Activated T-cell treated with anti-CD3 and anti-CD28 coated beads, Interleukin-2, amount 50 U/mL, for 72 hours (primary cell): ENCODE measurements at regions not wholly inside any gene's neighbourhood (a gene's known extent, or its start where the extent isn't known, plus 50 kb on each side); places are given as distances from the start of the nearest gene placed in this dataset.
"Not testable (repeated sequence)": the region's sequence is repeated elsewhere in the genome, so short reads cannot be mapped to it uniquely, and the experiment has no call there.

Experiments used
- ATAC-seq, 2 donors: fragments of 150-1000 bp; cut with Tn5 transposase; replicated peaks in 1 of 2; 2 replicates each; pipeline ENCODE4 v1.10.0; 2021; ENCODE audit warnings: moderate library complexity in 2 of 2, mild to moderate bottlenecking in 1 of 2
- DNase-seq, 2 donors: peaks; one replicate each; pipeline ENCODE4 v3.0.0; 2021 to 2022; ENCODE audit warnings: mixed read lengths in 1 of 2
- H3K27ac Mint-ChIP-seq: one replicate; pipeline ENCODE4 v1.8.0; 2022; ENCODE audit warnings: mild to moderate bottlenecking, moderate library complexity, mixed read lengths
- H3K27me3 Mint-ChIP-seq: one replicate; pipeline ENCODE4 v1.8.0; 2022; ENCODE audit warnings: low read depth, mixed read lengths
- H3K36me3 Mint-ChIP-seq, 2 donors: one replicate each; pipeline ENCODE4 v1.8.0; 2022; ENCODE audit warnings: mixed read lengths in 2 of 2, mild to moderate bottlenecking in 1 of 2; ENCODE audit not compliant: insufficient read depth in 2 of 2
- H3K4me1 Mint-ChIP-seq: one replicate; pipeline ENCODE4 v1.8.0; 2022; ENCODE audit warnings: low read depth, mixed read lengths
- H3K4me3 Mint-ChIP-seq, 2 donors: one replicate each; pipeline ENCODE4 v1.8.0; 2022; ENCODE audit warnings: mild to moderate bottlenecking in 2 of 2, mixed read lengths in 2 of 2, moderate library complexity in 2 of 2
- H3K9me3 Mint-ChIP-seq, 2 donors: one replicate each; pipeline ENCODE4 v1.8.0; 2022; ENCODE audit warnings: mixed read lengths in 2 of 2

DNA sequence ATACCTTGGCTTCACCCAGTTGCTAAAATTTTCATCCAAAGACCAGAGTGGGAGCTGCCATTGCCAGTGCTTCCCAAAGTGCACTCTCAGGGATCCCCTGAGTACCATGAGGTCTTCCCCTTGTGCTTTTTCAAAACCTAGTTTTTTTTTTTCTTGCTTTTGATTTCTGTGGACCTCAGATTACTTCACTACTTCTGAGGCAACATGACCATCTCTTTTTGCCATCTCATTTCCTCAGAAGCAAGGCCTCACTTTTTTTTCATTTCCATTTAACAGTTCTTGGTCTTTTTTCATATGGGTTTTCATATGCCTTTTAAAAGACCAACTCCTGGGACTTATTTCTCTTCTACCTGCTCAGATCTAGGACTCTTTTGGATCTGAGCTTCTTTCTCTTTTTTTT lies 64.1 kb upstream of the MMS22L start:
- peaks cover 6% of the 10 kb centered on the region for H3K27me3 Mint-ChIP-seq
- no peaks in the 10 kb centered on the region for H3K4me1 Mint-ChIP-seq
- DNase-seq (no peak), ATAC-seq (no peak)
- no peaks in the 10 kb centered on the region for H3K9me3 Mint-ChIP-seq
- H3K27ac Mint-ChIP-seq = no peak overlapping the region
- H3K36me3 Mint-ChIP-seq = no peaks in the 10 kb centered on the region
- H3K4me3 Mint-ChIP-seq = no peak overlapping the region

DNA sequence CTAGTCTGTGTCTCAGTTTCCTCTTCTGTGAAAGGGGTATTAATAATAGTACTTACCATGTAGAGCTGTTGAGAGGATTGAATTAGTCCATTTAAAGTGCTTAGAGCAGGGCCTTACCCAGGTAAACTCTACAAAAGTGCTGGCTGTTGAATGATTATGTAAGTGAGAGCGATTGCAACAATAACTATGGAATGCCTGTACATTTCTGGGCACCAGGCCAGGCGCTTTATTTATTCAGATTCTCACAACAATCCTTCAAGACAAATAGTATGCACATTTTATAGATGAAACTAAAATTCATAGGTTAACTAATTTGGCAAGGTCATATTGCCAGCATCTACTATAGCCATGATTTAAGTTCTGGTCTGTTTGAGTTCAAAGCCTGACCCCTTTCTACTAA lies 78.3 kb upstream of the MMS22L start:
- no peak for DNase-seq
- ATAC-seq = no peak
- Mint-ChIP-seq H3K4me1 (no peaks in the 10 kb centered on the region), H3K9me3 (no peaks in the 10 kb centered on the region), H3K27ac (no peak overlapping the region), H3K36me3 (no peaks in the 10 kb centered on the region), H3K27me3 (peaks cover 14% of the 10 kb centered on the region), H3K4me3 (no peak overlapping the region)

DNA sequence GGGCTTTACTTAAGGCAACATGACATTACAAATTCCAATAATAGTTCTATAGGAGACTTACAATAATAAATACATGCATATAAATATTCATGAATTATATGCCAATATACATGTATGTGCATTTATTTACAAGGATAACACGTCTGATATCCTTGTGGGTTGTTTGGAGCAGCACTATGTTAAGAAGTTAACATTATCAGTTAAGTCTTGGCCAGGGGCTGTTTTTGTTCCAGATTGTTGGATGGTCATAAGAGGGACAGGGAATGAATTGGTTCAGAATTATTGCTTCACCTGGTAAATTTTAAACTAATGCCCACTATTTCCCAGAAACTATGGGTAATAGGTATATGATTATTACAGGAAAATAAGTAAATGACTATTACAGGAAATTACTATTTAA lies 81.3 kb upstream of the MMS22L start:
- Mint-ChIP-seq H3K4me1 (no peaks in the 10 kb centered on the region), H3K9me3 (no peaks in the 10 kb centered on the region), H3K36me3 (no peaks in the 10 kb centered on the region), H3K4me3 (no peak overlapping the region), H3K27ac (no peak overlapping the region), H3K27me3 (peaks cover 7% of the 10 kb centered on the region)
- no peak for ATAC-seq
- DNase-seq = no peak

DNA sequence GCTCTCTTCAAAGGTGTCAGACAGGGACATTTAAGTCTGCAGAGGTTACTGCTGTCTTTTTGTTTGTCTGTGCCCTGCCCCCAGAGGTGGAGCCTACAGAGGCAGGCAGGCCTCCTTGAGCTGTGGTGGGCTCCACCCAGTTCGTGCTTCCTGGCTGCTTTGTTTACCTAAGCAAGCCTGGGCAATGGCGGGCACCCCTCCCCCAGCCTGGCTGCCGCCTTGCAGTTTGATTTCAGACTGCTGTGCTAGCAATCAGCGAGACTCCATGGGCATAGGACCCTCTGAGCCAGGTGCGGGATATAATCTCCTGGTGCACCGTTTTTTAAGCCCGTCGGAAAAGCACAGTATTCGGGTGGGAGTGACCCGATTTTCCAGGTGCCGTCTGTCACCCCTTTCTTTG lies 99.1 kb upstream of the MMS22L start:
- H3K36me3 Mint-ChIP-seq, ATAC-seq: not testable (repeated sequence)

DNA sequence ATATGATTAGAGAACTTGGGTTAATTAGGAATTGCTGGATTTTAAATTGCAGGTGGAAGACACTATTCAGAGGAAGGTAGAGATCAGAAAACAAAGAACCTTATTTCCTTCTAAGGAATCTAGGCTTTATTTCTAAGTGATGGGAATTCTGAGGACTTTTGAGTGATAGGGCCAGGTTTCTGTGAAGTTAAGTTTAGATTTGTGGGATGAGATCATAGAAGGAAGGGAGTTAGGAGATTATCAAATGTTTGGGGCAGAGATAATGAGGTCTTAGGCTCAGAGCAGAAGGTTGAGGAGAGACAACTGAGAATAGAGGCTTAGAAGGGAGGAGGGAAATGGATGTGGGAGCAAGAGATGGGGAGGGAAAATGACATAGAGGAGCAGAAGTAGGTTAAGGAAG lies 109.7 kb upstream of the MMS22L start:
- no peak for DNase-seq
- no peak for ATAC-seq
- no peaks in the 10 kb centered on the region for H3K9me3 Mint-ChIP-seq
- H3K4me1 Mint-ChIP-seq = no peaks in the 10 kb centered on the region
- H3K4me3 Mint-ChIP-seq = no peak overlapping the region
- no peak overlapping the region for H3K27ac Mint-ChIP-seq
- no peaks in the 10 kb centered on the region for H3K36me3 Mint-ChIP-seq
- H3K27me3 Mint-ChIP-seq = peaks cover 23% of the 10 kb centered on the region

More for the DNA sequence above, 99.1 kb upstream of the MMS22L start:
- H3K4me3 Mint-ChIP-seq, DNase-seq, H3K9me3 Mint-ChIP-seq, H3K27me3 Mint-ChIP-seq, H3K4me1 Mint-ChIP-seq, H3K27ac Mint-ChIP-seq: not testable (repeated sequence)

DNA sequence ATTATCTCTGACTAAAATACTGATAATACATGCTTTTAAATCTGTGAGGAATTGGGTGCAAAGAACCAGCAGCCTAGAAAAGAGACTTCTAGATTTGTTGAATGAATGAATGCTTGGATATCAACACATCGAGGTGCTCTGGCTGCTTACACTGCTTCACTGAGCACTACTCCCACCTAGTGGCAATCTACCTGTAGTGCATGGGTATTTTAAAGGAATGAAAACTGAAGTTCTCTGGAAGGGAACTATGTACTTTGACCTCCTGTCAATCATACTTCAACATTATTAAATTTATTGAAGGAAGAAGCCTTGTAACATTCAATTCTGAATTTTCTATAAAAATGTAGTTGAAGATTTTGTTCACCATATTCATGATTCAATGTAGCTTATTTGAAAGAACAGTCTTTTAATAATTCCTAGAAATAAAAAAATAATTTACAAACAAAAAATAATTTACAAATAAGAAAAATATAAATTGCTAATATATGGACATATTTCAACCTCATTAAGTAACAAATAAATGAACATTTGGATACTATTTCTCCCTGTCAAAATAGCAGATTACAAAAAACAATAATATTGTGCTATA lies 111.2 kb upstream of the MMS22L start:
- ATAC-seq = peak; percentile 58 to 61
- no peaks in the 10 kb centered on the region for H3K9me3 Mint-ChIP-seq
- peaks cover 14% of the 10 kb centered on the region for H3K27me3 Mint-ChIP-seq
- H3K4me1 Mint-ChIP-seq = no peaks in the 10 kb centered on the region
- H3K4me3 Mint-ChIP-seq = no peak overlapping the region
- DNase-seq = peak; percentile 38 to 62
- no peak overlapping the region for H3K27ac Mint-ChIP-seq
- H3K36me3 Mint-ChIP-seq = no peaks in the 10 kb centered on the region

DNA sequence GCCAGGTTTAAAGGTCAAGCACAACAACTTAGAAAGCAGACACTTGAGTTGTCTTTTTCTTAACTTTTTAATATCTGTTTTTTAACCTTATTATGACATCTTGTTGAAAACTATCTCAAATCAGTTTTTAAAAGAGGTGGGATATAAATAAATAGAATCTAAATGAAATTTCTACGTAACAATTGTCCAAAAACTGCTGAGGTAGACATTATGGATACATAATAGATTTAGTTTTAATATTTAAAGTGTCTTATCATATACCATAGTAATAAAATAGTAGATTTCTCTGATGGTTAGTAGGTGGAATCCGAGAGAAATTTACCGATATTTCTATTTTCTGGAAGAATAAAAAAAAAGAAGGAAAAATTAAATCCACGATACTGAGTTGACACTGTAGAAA lies 113.9 kb upstream of the MMS22L start:
- DNase-seq (no peak), ATAC-seq (no peak)
- H3K4me1 Mint-ChIP-seq = no peaks in the 10 kb centered on the region
- no peaks in the 10 kb centered on the region for H3K36me3 Mint-ChIP-seq
- H3K27ac Mint-ChIP-seq = no peak overlapping the region
- H3K4me3 Mint-ChIP-seq = no peak overlapping the region
- peaks cover 10% of the 10 kb centered on the region for H3K27me3 Mint-ChIP-seq
- H3K9me3 Mint-ChIP-seq = no peaks in the 10 kb centered on the region

DNA sequence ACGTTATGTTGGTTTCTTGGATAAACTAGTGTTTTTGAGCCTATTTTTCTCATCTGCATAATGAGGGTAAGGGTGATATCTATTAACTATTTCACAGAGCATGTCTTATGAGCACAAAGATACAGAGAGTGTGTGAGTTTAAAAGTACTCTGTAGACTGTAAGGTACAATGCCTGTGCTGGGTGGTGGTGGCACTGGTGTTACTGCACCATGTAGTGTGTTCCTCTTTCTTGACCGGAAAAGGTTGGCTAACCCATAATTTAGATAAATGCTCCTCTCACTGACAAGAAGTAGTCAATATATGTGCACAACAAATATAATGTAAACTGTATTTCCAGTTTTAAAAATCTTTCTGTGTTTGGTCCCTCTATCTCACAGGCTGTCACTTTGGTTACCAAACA lies 116.2 kb upstream of the MMS22L start:
- Mint-ChIP-seq H3K27me3 (no peaks in the 10 kb centered on the region), H3K36me3 (no peaks in the 10 kb centered on the region), H3K9me3 (no peaks in the 10 kb centered on the region), H3K4me3 (no peak overlapping the region), H3K4me1 (no peaks in the 10 kb centered on the region), H3K27ac (no peak overlapping the region)
- ATAC-seq (no peak), DNase-seq (no peak)

DNA sequence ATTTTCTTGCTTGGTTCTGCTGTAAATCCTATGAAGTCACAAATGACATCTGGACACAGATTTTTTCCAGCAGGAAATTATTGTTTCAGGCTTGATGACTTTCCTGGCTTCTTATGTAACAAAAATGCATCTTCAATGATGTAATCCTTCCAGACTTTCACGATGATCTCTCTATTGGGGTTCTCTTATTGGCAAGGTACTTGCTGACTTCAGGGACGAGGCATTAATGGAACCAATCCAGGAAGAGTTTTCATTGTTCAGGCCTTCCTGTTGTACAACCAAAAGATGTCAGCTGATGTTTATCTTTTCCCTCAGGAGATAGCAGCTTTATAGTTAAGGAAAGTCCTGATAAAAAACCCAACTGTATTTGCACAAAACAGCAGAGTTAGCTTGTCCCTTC lies 118.5 kb upstream of the MMS22L start:
- Mint-ChIP-seq H3K9me3 (no peaks in the 10 kb centered on the region), H3K36me3 (no peaks in the 10 kb centered on the region), H3K27ac (no peak overlapping the region), H3K4me3 (no peak overlapping the region), H3K27me3 (no peaks in the 10 kb centered on the region), H3K4me1 (no peaks in the 10 kb centered on the region)
- DNase-seq = no peak
- no peak for ATAC-seq

DNA sequence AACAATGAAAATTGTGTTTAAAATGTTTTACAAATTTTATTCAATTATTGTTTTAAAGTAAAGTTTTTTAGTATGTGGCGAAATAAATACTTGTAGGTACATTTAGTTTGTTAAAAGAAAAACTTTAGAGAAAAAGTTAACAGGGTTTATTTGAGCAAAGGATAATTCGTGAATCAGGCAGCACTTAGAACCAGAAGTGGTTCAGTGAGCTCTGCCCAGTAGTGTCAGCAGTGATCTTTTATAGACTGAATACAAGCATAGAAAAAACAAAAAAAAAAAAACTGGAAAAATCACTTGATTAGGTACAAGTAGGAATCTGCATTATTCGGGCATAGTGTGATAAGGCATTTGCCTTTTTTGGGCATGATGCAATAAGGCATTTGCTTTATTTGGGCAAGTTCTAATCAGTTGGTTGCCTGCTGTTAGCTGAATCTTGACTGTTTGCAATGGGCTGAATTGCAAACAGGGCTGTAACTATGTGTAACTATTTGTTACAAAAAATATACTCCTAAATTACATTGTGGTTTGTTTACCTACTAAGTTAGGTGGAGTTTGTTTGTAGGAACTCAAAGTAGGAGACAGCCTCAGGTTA lies 122.9 kb upstream of the MMS22L start:
- Mint-ChIP-seq H3K9me3 (no peaks in the 10 kb centered on the region), H3K36me3 (no peaks in the 10 kb centered on the region), H3K27ac (no peak overlapping the region), H3K27me3 (peaks cover 13% of the 10 kb centered on the region), H3K4me3 (no peak overlapping the region), H3K4me1 (no peaks in the 10 kb centered on the region)
- ATAC-seq = no peak
- DNase-seq = no peak

DNA sequence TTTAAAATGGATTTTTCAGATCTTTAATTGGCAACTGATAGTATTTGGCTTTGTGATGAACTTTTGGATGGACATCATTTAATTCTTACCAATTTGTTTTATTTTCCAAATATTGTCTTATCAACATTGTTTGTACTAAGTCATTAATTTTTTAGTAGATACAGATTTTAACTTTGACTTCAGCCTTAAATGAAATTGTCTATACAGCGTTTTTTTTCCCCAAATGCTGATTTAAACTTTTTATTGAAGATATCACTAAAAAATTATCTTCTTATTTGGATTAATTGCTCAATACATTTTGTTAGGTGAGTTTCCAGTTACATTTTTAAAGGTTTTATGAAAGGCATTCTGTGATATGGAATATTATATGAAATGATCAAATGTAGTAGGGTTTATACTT lies 123.6 kb upstream of the MMS22L start:
- ATAC-seq = no peak
- H3K4me3 Mint-ChIP-seq = no peak overlapping the region
- H3K27ac Mint-ChIP-seq = no peak overlapping the region
- H3K4me1 Mint-ChIP-seq = no peaks in the 10 kb centered on the region
- no peaks in the 10 kb centered on the region for H3K36me3 Mint-ChIP-seq
- no peaks in the 10 kb centered on the region for H3K9me3 Mint-ChIP-seq
- H3K27me3 Mint-ChIP-seq = peaks cover 17% of the 10 kb centered on the region
- no peak for DNase-seq

DNA sequence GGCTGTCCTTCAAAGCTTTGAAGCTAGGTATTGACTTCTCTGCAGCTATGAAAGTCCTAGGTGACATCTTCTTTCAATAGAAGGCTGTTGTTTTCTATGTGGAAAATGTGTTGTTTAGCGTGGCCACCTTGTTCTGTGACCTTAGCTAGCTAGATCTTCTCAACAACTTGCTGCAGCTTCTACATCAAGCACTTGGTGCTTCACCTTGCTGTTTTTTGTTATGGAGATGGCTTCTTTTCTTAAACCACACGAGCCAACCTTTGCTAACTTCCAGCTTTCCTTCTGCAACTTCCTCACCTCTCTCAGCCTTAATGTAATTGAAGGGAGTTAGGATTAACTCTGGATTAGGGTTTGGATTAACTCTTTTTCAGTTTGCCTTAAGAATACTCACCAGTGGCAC lies 128.6 kb upstream of the MMS22L start:
- no peaks in the 10 kb centered on the region for H3K9me3 Mint-ChIP-seq
- H3K27ac Mint-ChIP-seq = no peak overlapping the region
- DNase-seq = no peak
- no peak for ATAC-seq
- H3K4me1 Mint-ChIP-seq = no peaks in the 10 kb centered on the region
- no peak overlapping the region for H3K4me3 Mint-ChIP-seq
- peaks cover 21% of the 10 kb centered on the region for H3K27me3 Mint-ChIP-seq
- no peaks in the 10 kb centered on the region for H3K36me3 Mint-ChIP-seq

DNA sequence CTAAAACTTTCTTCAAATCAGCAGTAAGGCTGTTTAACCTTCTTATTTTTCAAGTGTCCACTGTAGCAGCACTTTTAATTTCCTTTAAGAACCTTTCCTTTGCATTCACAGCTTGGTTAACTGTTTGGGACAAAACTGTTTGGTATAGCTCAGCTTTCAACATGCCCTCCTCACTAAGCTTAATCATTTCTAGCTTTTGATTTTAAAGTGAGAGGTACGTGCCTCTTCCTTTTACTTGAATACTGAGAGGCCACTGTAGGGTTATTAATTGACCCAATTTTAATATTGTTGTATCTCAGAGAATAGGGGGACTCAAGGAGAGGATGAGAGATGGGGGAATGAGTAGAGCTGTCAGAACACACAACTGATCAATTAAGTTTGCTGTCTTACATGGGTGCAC lies 129.5 kb upstream of the MMS22L start:
- DNase-seq (no peak), ATAC-seq (no peak)
- peaks cover 21% of the 10 kb centered on the region for H3K27me3 Mint-ChIP-seq
- H3K9me3 Mint-ChIP-seq = no peaks in the 10 kb centered on the region
- H3K27ac Mint-ChIP-seq = no peak overlapping the region
- no peak overlapping the region for H3K4me3 Mint-ChIP-seq
- no peaks in the 10 kb centered on the region for H3K36me3 Mint-ChIP-seq
- no peaks in the 10 kb centered on the region for H3K4me1 Mint-ChIP-seq

DNA sequence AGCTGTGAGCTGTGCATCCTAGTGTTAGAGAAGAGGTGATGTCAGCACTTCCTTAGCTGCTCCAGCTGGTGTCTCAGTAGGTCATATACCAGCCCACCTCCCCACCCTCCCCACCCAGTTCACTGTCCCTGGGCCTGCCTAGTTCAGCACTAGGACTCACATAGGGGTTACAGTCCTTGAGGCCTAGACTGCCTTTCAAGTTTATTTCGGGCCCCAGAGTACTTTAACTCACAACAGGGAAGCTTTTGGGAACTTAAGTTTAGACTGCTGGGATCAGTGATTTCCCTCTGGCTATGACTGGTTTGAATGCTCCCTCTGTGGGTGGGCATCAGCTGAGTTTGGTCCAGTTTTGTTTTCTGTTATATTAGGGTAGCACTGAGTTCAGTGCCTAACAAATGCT lies 139.2 kb upstream of the MMS22L start:
- ATAC-seq = no peak

More for the DNA sequence above, 139.2 kb upstream of the MMS22L start:
- peaks cover 0 to 2% of the 10 kb centered on the region in 2 donors for H3K36me3 Mint-ChIP-seq
- H3K27me3 Mint-ChIP-seq = no peaks in the 10 kb centered on the region
- H3K27ac Mint-ChIP-seq = no peak overlapping the region
- no peaks in the 10 kb centered on the region for H3K4me1 Mint-ChIP-seq
- no peak for DNase-seq
- peaks cover 2% of the 10 kb centered on the region in 2 donors for H3K9me3 Mint-ChIP-seq
- H3K4me3 Mint-ChIP-seq = no peak overlapping the region
